Hematopoietic multipotent progenitor cell treated with erythropoietin and hydrocortisone succinate and interleukin-3 and kit ligand, for 15 days (in vitro differentiated cells): ENCODE measurements at regions not wholly inside any gene's neighbourhood (a gene's known extent, or its start where the extent isn't known, plus 50 kb on each side); places are given as distances from the start of the nearest gene placed in this dataset.
"Not testable (repeated sequence)": the region's sequence is repeated elsewhere in the genome, so short reads cannot be mapped to it uniquely, and the experiment has no call there.

Source experiments
- DNase-seq: peaks from one replicate; pipeline ENCODE4 v3.0.0-alpha.2; 2015; ENCODE audit warnings: low spot score

- no peak for DNase-seq
Observed at GRCh38 chr6:137933696-137934095, 66.6 kb downstream of the TNFAIP3 start.

GRCh38 chr6:137936798-137937197 is 69.7 kb downstream of the TNFAIP3 start:
- DNase-seq: no peak

GRCh38 chr6:137937834-137938233 is 70.8 kb downstream of the TNFAIP3 start:
- DNase-seq: no peak

- DNase-seq: no peak
Observed at GRCh38 chr6:137938770-137939379, 71.8 kb downstream of the TNFAIP3 start.

- DNase-seq: no peak
Observed at GRCh38 chr6:137941995-137942394, 74.9 kb downstream of the TNFAIP3 start.

- no peak for DNase-seq
Observed at GRCh38 chr6:137942736-137943135, 75.7 kb downstream of the TNFAIP3 start.

- not testable (repeated sequence) for DNase-seq
Observed at GRCh38 chr6:137944381-137944780, 77.3 kb downstream of the TNFAIP3 start.

- peak; percentile 16 for DNase-seq
Observed at GRCh38 chr6:137944793-137945498, 77.9 kb downstream of the TNFAIP3 start.

- no peak for DNase-seq
Observed at GRCh38 chr6:137949686-137950390, 82.8 kb downstream of the TNFAIP3 start.

GRCh38 chr6:137950581-137950980 is 83.5 kb downstream of the TNFAIP3 start:
- DNase-seq: no peak

- no peak for DNase-seq
Observed at GRCh38 chr6:137951064-137951597, 84.1 kb downstream of the TNFAIP3 start.

- no peak for DNase-seq
Observed at GRCh38 chr6:137952247-137952646, 85.2 kb downstream of the TNFAIP3 start.

- no peak for DNase-seq
Observed at GRCh38 chr6:137953761-137954160, 86.7 kb downstream of the TNFAIP3 start.

- no peak for DNase-seq
Observed at GRCh38 chr6:137954253-137954652, 87.2 kb downstream of the TNFAIP3 start.

GRCh38 chr6:137956098-137956488 is 89.0 kb downstream of the TNFAIP3 start:
- no peak for DNase-seq

GRCh38 chr6:137957471-137957870 is 90.4 kb downstream of the TNFAIP3 start:
- no peak for DNase-seq

- DNase-seq: no peak
Observed at GRCh38 chr6:137958811-137959565, 91.9 kb downstream of the TNFAIP3 start.

- DNase-seq: no peak
Observed at GRCh38 chr6:137962725-137963124, 95.7 kb downstream of the TNFAIP3 start.

- DNase-seq: no peak
Observed at GRCh38 chr6:137964876-137965275, 97.8 kb downstream of the TNFAIP3 start.

GRCh38 chr6:137967689-137968454 is 100.8 kb downstream of the TNFAIP3 start:
- DNase-seq: no peak

- DNase-seq: no peak
Observed at GRCh38 chr6:137968455-137968804, 101.4 kb downstream of the TNFAIP3 start.

GRCh38 chr6:137968901-137969300 is 101.8 kb downstream of the TNFAIP3 start:
- no peak for DNase-seq
